Inflammatory macrophage (primary cell): ENCODE measurements at regions not wholly inside any gene's neighbourhood (a gene's known extent, or its start where the extent isn't known, plus 50 kb on each side); places are given as distances from the start of the nearest gene placed in this dataset.
"Not testable (repeated sequence)": the region's sequence is repeated elsewhere in the genome, so short reads cannot be mapped to it uniquely, and the experiment has no call there.

Experiments used
- DNase-seq, 2 donors: peaks; one replicate each; pipeline ENCODE4 v3.0.0-alpha.2; 2020 to 2022

- not testable (repeated sequence) for DNase-seq
Observed at GRCh38 chr2:90298983-90299382, 1607.5 kb downstream of the RPIA start.

- DNase-seq = not testable (repeated sequence)
Observed at GRCh38 chr2:90322982-90323381, 1631.5 kb downstream of the RPIA start.

- not testable (repeated sequence) for DNase-seq
Observed at GRCh38 chr2:90323612-90324558, 1632.4 kb downstream of the RPIA start.

GRCh38 chr2:90324672-90325071 is 1633.2 kb downstream of the RPIA start:
- DNase-seq = not testable (repeated sequence)

- DNase-seq = not testable (repeated sequence)
Observed at GRCh38 chr2:90325796-90326353, 1634.4 kb downstream of the RPIA start.

GRCh38 chr2:90355546-90355945 is 1664.1 kb downstream of the RPIA start:
- not testable (repeated sequence) for DNase-seq

- DNase-seq = not testable (repeated sequence)
Observed at GRCh38 chr2:90359344-90359743, 1667.9 kb downstream of the RPIA start.

- not testable (repeated sequence) for DNase-seq
Observed at GRCh38 chr2:90359887-90360730, 1668.6 kb downstream of the RPIA start.

- not testable (repeated sequence) for DNase-seq
Observed at GRCh38 chr2:90360731-90361035, 1669.2 kb downstream of the RPIA start.
